ENCODE measurements at regions not wholly inside any gene's neighbourhood (a gene's known extent, or its start where the extent isn't known, plus 50 kb on each side); places are given as distances from the start of the nearest gene placed in this dataset.

GRCh38 chr16:51426276-51426675, 275.2 kb upstream of the SALL1 start:
- Histone ChIP-seq H2AFZ (ENCODE audit: low read length) (no peak overlapping the region), H3K27me3 (ENCODE audit: control insufficient read depth in 1 of 2, insufficient read depth in 2 of 2, low read length in 2 of 2) (no peaks in the 10 kb centered on the region), H4K20me1 (ENCODE audit: insufficient read depth, low read length) (no peaks in the 10 kb centered on the region), H3K9ac (ENCODE audit: insufficient read depth, low read depth, low read length) (no peak overlapping the region), H3K4me2 (ENCODE audit: low read depth, low read length) (no peak overlapping the region), H3K27ac (ENCODE audit: extremely low read length, insufficient read depth, low read length) (no peak overlapping the region), H3K9me3 (ENCODE audit: low read length) (no peaks in the 10 kb centered on the region), H3K4me3 (replicated peaks in 1 of 3; ENCODE audit: insufficient read depth in 1 of 3, low read depth in 2 of 3, low read length in 3 of 3) (no peak overlapping the region), H3K79me2 (ENCODE audit: insufficient read depth, low read length) (no peaks in the 10 kb centered on the region), H3K4me1 (ENCODE audit: insufficient read depth, low read length) (no peaks in the 10 kb centered on the region), H3K36me3 (replicated peaks in 1 of 2; ENCODE audit: control insufficient read depth in 1 of 2, insufficient read depth in 2 of 2, low read length in 2 of 2) (no peaks in the 10 kb centered on the region)
- BruUV-seq (replicated peaks): no TSS peak
- intact Hi-C loops (cut with micrococcal nuclease; ENCODE audit: unreplicated experiment): no loop called here
- FAIRE-seq (no peak), DNase-seq (ENCODE audit: low spot score) (no peak), ATAC-seq (no peak)
- in situ Hi-C loops (cut with HindIII; ENCODE audit: extremely low pct_ligation_motif_present, low pct_unique_long_range_greater_than_20kb): no loop called here
- WGBS (ENCODE audit: low lambda C conversion rate): 0% methylated on average over 5 of the region's 5 CpGs
- CTCF ChIA-PET (ENCODE audit: low intra/inter-chr PET ratio, low total read pairs): no interaction called here
- POLR2A ChIA-PET: no interaction called here
- TF ChIP-seq FOXK1 (CRISPR knock-in tag; IDR thresholded peaks at IDR 0.05; ENCODE audit: borderline replicate concordance, low read depth) (no peak), ZNF772 (CRISPR knock-in tag; IDR thresholded peaks at IDR 0.05) (no peak), AGO1 (IDR thresholded peaks at IDR 0.05; ENCODE audit: low read depth, low read length, poor library complexity, severe bottlenecking) (no peak), ZNF619 (CRISPR knock-in tag; IDR thresholded peaks at IDR 0.05) (no peak), ZNF318 (CRISPR knock-in tag; IDR thresholded peaks at IDR 0.05) (no peak), TOE1 (CRISPR knock-in tag; IDR thresholded peaks at IDR 0.05) (no peak), ZNF589 (CRISPR knock-in tag; conservative IDR thresholded peaks at IDR 0.05) (no peak), ZNF407 (CRISPR knock-in tag; IDR thresholded peaks at IDR 0.05; ENCODE audit: not compliant biosample characterization) (no peak), GPN1 (CRISPR knock-in tag; IDR thresholded peaks at IDR 0.05; ENCODE audit: borderline replicate concordance) (no peak)
